Osteoblast (primary cell): ENCODE measurements at regions not wholly inside any gene's neighbourhood (a gene's known extent, or its start where the extent isn't known, plus 50 kb on each side); places are given as distances from the start of the nearest gene placed in this dataset.

Experiments
- DNase-seq: peaks from one replicate; pipeline ENCODE4 v3.0.0; 2011; ENCODE audit warnings: low spot score, mixed read lengths; ENCODE audit not compliant: insufficient read length; ENCODE audit errors: missing footprints
- H2AFZ ChIP-seq: 2 replicates; pipeline ENCODE4 v1.6.0; 2011; ENCODE audit warnings: mild to moderate bottlenecking, low read length
- H3K27ac ChIP-seq: 2 replicates; pipeline ENCODE4 v1.5.1; 2011; ENCODE audit warnings: mild to moderate bottlenecking, low read depth, low read length, moderate library complexity
- H3K27me3 ChIP-seq: 2 replicates; pipeline ENCODE4 v1.6.0; 2012; ENCODE audit warnings: mild to moderate bottlenecking, control low read depth, inconsistent platforms, low read length, moderate library complexity; ENCODE audit not compliant: insufficient read depth
- H3K36me3 ChIP-seq: 2 replicates; pipeline ENCODE4 v1.5.1; 2011; ENCODE audit warnings: mild to moderate bottlenecking, low read length, control low read depth, moderate library complexity; ENCODE audit not compliant: insufficient read depth
- H3K4me1 ChIP-seq: 2 replicates; pipeline ENCODE4 v1.5.1; 2011; ENCODE audit warnings: mild to moderate bottlenecking, low read length, control low read depth, moderate library complexity; ENCODE audit not compliant: insufficient read depth
- H3K4me2 ChIP-seq: 2 replicates; pipeline ENCODE4 v1.6.0; 2011; ENCODE audit warnings: mild to moderate bottlenecking, low read length; ENCODE audit not compliant: insufficient read depth
- H3K4me3 ChIP-seq: fragments of 200-600 bp; sonication (generic); 3 replicates; pipeline ENCODE4 v1.5.1; 2012; ENCODE audit warnings: mild to moderate bottlenecking, low read length, inconsistent platforms; ENCODE audit not compliant: insufficient read depth
- H3K79me2 ChIP-seq: 2 replicates; pipeline ENCODE4 v1.6.0; 2012; ENCODE audit warnings: mild to moderate bottlenecking, low read length, control low read depth, inconsistent platforms; ENCODE audit not compliant: insufficient read depth
- H3K9me3 ChIP-seq: 2 replicates; pipeline ENCODE4 v1.5.1; 2011; ENCODE audit warnings: low read depth, low read length, control low read depth
- H4K20me1 ChIP-seq: 2 replicates; pipeline ENCODE4 v1.6.0; 2012; ENCODE audit warnings: mild to moderate bottlenecking, low read length, control low read depth; ENCODE audit not compliant: insufficient read depth
- TF ChIP-seq, protein P1 (sequence below): IDR thresholded peaks from 2 replicates; pipeline ENCODE4 v1.5.1; 2011; ENCODE audit warnings: mild to moderate bottlenecking, low read depth, low read length, moderate library complexity; ENCODE audit errors: extremely low read depth

GRCh38 chr9:7286101-7286500, 513.5 kb downstream of the DMAC1 start:
- Histone ChIP-seq H3K4me2 (no peak overlapping the region), H3K9me3 (no peaks in the 10 kb centered on the region), H4K20me1 (no peaks in the 10 kb centered on the region), H3K4me3 (no peak overlapping the region), H3K4me1 (no peaks in the 10 kb centered on the region), H3K27me3 (no peaks in the 10 kb centered on the region), H2AFZ (no peak overlapping the region), H3K27ac (no peak overlapping the region), H3K79me2 (no peaks in the 10 kb centered on the region), H3K36me3 (no peaks in the 10 kb centered on the region)
- no peak for DNase-seq
- TF ChIP-seq, protein P1, sequence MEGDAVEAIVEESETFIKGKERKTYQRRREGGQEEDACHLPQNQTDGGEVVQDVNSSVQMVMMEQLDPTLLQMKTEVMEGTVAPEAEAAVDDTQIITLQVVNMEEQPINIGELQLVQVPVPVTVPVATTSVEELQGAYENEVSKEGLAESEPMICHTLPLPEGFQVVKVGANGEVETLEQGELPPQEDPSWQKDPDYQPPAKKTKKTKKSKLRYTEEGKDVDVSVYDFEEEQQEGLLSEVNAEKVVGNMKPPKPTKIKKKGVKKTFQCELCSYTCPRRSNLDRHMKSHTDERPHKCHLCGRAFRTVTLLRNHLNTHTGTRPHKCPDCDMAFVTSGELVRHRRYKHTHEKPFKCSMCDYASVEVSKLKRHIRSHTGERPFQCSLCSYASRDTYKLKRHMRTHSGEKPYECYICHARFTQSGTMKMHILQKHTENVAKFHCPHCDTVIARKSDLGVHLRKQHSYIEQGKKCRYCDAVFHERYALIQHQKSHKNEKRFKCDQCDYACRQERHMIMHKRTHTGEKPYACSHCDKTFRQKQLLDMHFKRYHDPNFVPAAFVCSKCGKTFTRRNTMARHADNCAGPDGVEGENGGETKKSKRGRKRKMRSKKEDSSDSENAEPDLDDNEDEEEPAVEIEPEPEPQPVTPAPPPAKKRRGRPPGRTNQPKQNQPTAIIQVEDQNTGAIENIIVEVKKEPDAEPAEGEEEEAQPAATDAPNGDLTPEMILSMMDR = no peak

DNA sequence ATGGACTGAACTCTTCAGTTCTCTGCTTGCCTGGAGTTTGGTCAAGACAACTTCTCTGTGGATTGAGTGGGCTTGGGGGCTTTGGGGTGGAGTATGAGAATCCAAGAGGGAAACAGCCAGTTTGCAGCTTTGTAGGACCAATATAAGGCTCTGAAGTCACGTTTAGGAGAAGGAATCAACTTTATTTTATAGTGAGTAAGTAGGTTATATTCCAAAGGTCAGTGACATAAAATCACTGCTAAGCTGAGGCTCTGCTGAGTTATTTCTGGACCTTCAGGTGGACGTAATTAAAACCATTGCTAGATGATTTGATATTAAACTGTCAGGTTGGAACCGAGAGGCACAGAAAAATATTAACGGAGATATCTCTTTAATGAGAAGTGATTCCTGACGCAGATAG, 514.4 kb downstream of the DMAC1 start:
- Histone ChIP-seq H3K4me1 (no peaks in the 10 kb centered on the region), H2AFZ (no peak overlapping the region), H3K27ac (no peak overlapping the region), H3K9me3 (no peaks in the 10 kb centered on the region), H3K27me3 (no peaks in the 10 kb centered on the region), H3K36me3 (no peaks in the 10 kb centered on the region), H3K4me3 (no peak overlapping the region), H3K4me2 (no peak overlapping the region), H4K20me1 (no peaks in the 10 kb centered on the region), H3K79me2 (no peaks in the 10 kb centered on the region)
- TF ChIP-seq, protein P1 = no peak
- no peak for DNase-seq

- H3K36me3 ChIP-seq = no peaks in the 10 kb centered on the region
- no peak overlapping the region for H3K4me3 ChIP-seq
- no peak overlapping the region for H3K4me2 ChIP-seq
- H3K27ac ChIP-seq = no peak overlapping the region
- H3K4me1 ChIP-seq = no peaks in the 10 kb centered on the region
- no peak for DNase-seq
- no peak overlapping the region for H2AFZ ChIP-seq
- no peaks in the 10 kb centered on the region for H3K27me3 ChIP-seq
- H4K20me1 ChIP-seq = no peaks in the 10 kb centered on the region
- no peaks in the 10 kb centered on the region for H3K9me3 ChIP-seq
- H3K79me2 ChIP-seq = no peaks in the 10 kb centered on the region
- TF ChIP-seq, protein P1 = no peak
These were observed 515.1 kb downstream of the DMAC1 start for GRCh38 chr9:7284517-7284916.

DNA sequence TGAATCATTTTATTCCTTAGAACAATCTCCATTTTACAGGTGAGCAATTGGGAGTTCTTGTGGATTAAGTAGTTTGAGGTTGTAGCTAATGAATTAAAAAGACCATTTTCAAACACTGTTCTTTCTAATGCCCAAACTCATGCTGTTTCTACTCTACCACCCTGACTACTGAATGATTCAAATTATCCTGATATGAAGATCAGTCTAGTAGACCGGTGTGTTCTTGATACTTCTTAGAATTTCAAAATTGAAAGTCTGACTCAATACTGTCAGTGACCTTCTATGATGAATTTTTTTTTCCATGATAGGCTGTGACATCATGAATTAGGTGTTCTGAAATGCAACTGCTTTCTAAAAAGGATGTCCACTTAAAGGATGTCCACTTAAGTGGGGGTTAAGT, 515.5 kb downstream of the DMAC1 start:
- Histone ChIP-seq H3K27me3 (no peaks in the 10 kb centered on the region), H2AFZ (no peak overlapping the region), H3K27ac (no peak overlapping the region), H3K36me3 (no peaks in the 10 kb centered on the region), H3K4me2 (no peak overlapping the region), H4K20me1 (no peaks in the 10 kb centered on the region), H3K9me3 (no peaks in the 10 kb centered on the region), H3K4me3 (no peak overlapping the region), H3K4me1 (no peaks in the 10 kb centered on the region), H3K79me2 (no peaks in the 10 kb centered on the region)
- no peak for DNase-seq
- TF ChIP-seq, protein P1 = no peak
